Endothelial cell of umbilical vein (primary cell): ENCODE measurements at regions not wholly inside any gene's neighbourhood (a gene's known extent, or its start where the extent isn't known, plus 50 kb on each side); places are given as distances from the start of the nearest gene placed in this dataset.

Experiments
- BruUV-seq: library from RNA; stranded (reverse); fragments of 400-500 nt; replicated peaks from 2 replicates; lab custom pipeline; 2021; lab: Mats Ljungman, UMichigan
- CTCF ChIA-PET: fragments of 300-600, 350-600 bp; sonication (Branson Sonifier 250); formaldehyde crosslinking; loops from one replicate; lab custom pipeline; 2021; ENCODE audit warnings: antibody characterized with exemption, inconsistent platforms; lab: Charles Lee
- POLR2A ChIA-PET: fragments of 300-600, 350-600 bp; sonication (Branson Sonifier 250); formaldehyde crosslinking; loops from one replicate; lab custom pipeline; 2021; ENCODE audit warnings: antibody characterized with exemption, inconsistent platforms; lab: Charles Lee
- DNase-seq: peaks from one replicate; pipeline ENCODE4 v3.0.0-alpha.2; 2011; ENCODE audit warnings: low read depth, low spot score
- FAIRE-seq: peaks from 2 replicates; lab custom pipeline; 2011; peaks lifted over from hg19 to GRCh38; lab: Jason Lieb, UNC
- H2AFZ ChIP-seq: 2 replicates; pipeline ENCODE4 v1.6.0; 2012; ENCODE audit warnings: low read depth, low read length, control low read depth, inconsistent platforms
- H3K27ac ChIP-seq: 2 replicates; pipeline ENCODE4 v1.5.1; 2011; ENCODE audit warnings: low read depth, mild to moderate bottlenecking, control low read depth, low read length, moderate library complexity; ENCODE audit not compliant: insufficient read depth
- H3K27me3 ChIP-seq, 2 experiments: 2 replicates each; pipeline versions ENCODE4 v1.6.0 to v1.6.1; 2011; ENCODE audit warnings: low read length in 2 of 2, mixed read lengths in 1 of 2; ENCODE audit not compliant: control insufficient read depth in 2 of 2, insufficient read depth in 2 of 2
- H3K36me3 ChIP-seq, 2 experiments: 2 replicates in 1 of 2; 3 replicates in 1 of 2; pipeline ENCODE4 v1.5.1; 2011; ENCODE audit warnings: low read length in 2 of 2, mild to moderate bottlenecking in 1 of 2, moderate library complexity in 1 of 2; ENCODE audit not compliant: control insufficient read depth in 2 of 2, insufficient read depth in 2 of 2; ENCODE audit errors: extremely low read depth in 1 of 2
- H3K4me1 ChIP-seq: 3 replicates; pipeline ENCODE4 v1.5.1; 2011; ENCODE audit warnings: mild to moderate bottlenecking, low read length; ENCODE audit not compliant: control insufficient read depth, insufficient read depth; ENCODE audit errors: extremely low read depth
- H3K4me2 ChIP-seq: 2 replicates; pipeline ENCODE4 v1.6.1; 2011; ENCODE audit warnings: low read length, control low read depth, mixed read lengths; ENCODE audit not compliant: insufficient read depth
- H3K4me3 ChIP-seq, 3 experiments: fragments of 200-600 bp in 1 of 3; sonication (generic), shearing (Covaris generic) in 1 of 3; replicated peaks in 1 of 3; 2 replicates each; pipeline ENCODE4 v1.5.1; 2011 to 2016; ENCODE audit warnings: control low read depth in 3 of 3, low read length in 3 of 3, mild to moderate bottlenecking in 2 of 3, inconsistent platforms in 1 of 3, low read depth in 1 of 3, moderate library complexity in 1 of 3; ENCODE audit not compliant: insufficient read depth in 1 of 3
- H3K79me2 ChIP-seq: 2 replicates; pipeline ENCODE4 v1.6.0; 2012; ENCODE audit warnings: low read length, inconsistent platforms; ENCODE audit not compliant: control insufficient read depth, insufficient read depth
- H3K9ac ChIP-seq: replicated peaks from 2 replicates; pipeline ENCODE3; 2011; ENCODE audit warnings: low read length, control low read depth; ENCODE audit not compliant: insufficient read depth; ENCODE audit errors: extremely low read depth
- H3K9me1 ChIP-seq: replicated peaks from 3 replicates; pipeline ENCODE4 v1.6.0; 2011; ENCODE audit warnings: mild to moderate bottlenecking, low read length; ENCODE audit not compliant: control insufficient read depth, insufficient read depth; ENCODE audit errors: extremely low read depth
- H3K9me3 ChIP-seq: replicated peaks from 2 replicates; pipeline ENCODE4 v1.5.1; 2012; ENCODE audit warnings: low read length, inconsistent platforms; ENCODE audit not compliant: control insufficient read depth, insufficient read depth
- H4K20me1 ChIP-seq: replicated peaks from 2 replicates; pipeline ENCODE3; 2011; ENCODE audit warnings: mild to moderate bottlenecking, low read length; ENCODE audit not compliant: control insufficient read depth, insufficient read depth; ENCODE audit errors: extremely low read depth
- CTCF ChIP-seq, 2 donors: IDR thresholded peaks; 1 replicate in 1 of 2; 2 replicates in 1 of 2; pipeline ENCODE4 v1.5.1; 2011; ENCODE audit warnings: low read length in 2 of 2, mild to moderate bottlenecking in 2 of 2, moderate library complexity in 2 of 2, control low read depth in 1 of 2, inconsistent platforms in 1 of 2, low read depth in 1 of 2; ENCODE audit not compliant: insufficient read depth in 1 of 2; ENCODE audit errors: extremely low read depth in 1 of 2
- EZH2 ChIP-seq: IDR thresholded peaks from 2 replicates; pipeline ENCODE4 v1.6.1; 2012; ENCODE audit warnings: borderline replicate concordance, low read depth, mild to moderate bottlenecking, moderate library complexity, low read length, inconsistent platforms; ENCODE audit not compliant: severe bottlenecking
- FOS ChIP-seq: IDR thresholded peaks from 2 replicates; pipeline ENCODE4 v1.6.1; 2011; ENCODE audit warnings: mild to moderate bottlenecking, low read length, moderate library complexity, borderline replicate concordance; ENCODE audit not compliant: insufficient read depth
- GATA2 ChIP-seq: IDR thresholded peaks from 2 replicates; pipeline ENCODE4 v1.7.0; 2011; ENCODE audit warnings: low read depth, mild to moderate bottlenecking, moderate library complexity, mixed read lengths, low read length; ENCODE audit not compliant: insufficient read length, insufficient read depth
- JUN ChIP-seq: IDR thresholded peaks from 2 replicates; pipeline ENCODE4 v1.6.1; 2011; ENCODE audit warnings: borderline replicate concordance, low read depth; ENCODE audit not compliant: insufficient read length, insufficient read depth
- MYC ChIP-seq: IDR thresholded peaks from one replicate; pipeline ENCODE4 v1.6.1; 2011; ENCODE audit warnings: mild to moderate bottlenecking, low read depth, low read length
- POLR2A ChIP-seq: IDR thresholded peaks from 2 replicates; pipeline ENCODE4 v1.6.1; 2012; ENCODE audit warnings: low read depth, mild to moderate bottlenecking, control low read depth, low read length
- POLR2AphosphoS5 ChIP-seq: IDR thresholded peaks from 2 replicates; pipeline ENCODE4 v1.6.1; 2012; ENCODE audit warnings: low read depth, mild to moderate bottlenecking, control low read depth, low read length, moderate library complexity; ENCODE audit not compliant: insufficient read depth
- dilution Hi-C: fragments of 300-500 bp; cut with MboI; formaldehyde crosslinking; loops from one replicate; pipeline ENCODE4 v1.15.0; 2019; ENCODE audit warnings: low sequenced_read_pairs; ENCODE audit not compliant: extremely low pct_ligation_motif_present
- intact Hi-C: fragments of 100-400 bp; cut with micrococcal nuclease; formaldehyde crosslinking; loops from one replicate; pipeline ENCODE4 v1.10.0; 2022

- no TSS peak for BruUV-seq
- dilution Hi-C loops, result no loop called here
- Histone ChIP-seq H3K9me3 (peaks cover 5% of the 10 kb centered on the region), H2AFZ (no peak overlapping the region), H3K27me3 (no peaks in the 10 kb centered on the region), H3K27ac (no peak overlapping the region), H3K9me1 (no peaks in the 10 kb centered on the region), H3K4me1 (no peaks in the 10 kb centered on the region), H3K36me3 (no peaks in the 10 kb centered on the region), H3K9ac (no peak overlapping the region), H3K79me2 (no peaks in the 10 kb centered on the region), H3K4me2 (no peak overlapping the region), H3K4me3 (no peak overlapping the region), H4K20me1 (no peaks in the 10 kb centered on the region)
- intact Hi-C loops, result no loop called here
- FAIRE-seq (no peak), DNase-seq (no peak)
- no peak for TF ChIP-seq JUN
- TF ChIP-seq EZH2, result no peak
- ChIA-PET CTCF (no interaction called here), POLR2A (no interaction called here)
These were observed 838.6 kb downstream of the TRHDE start for GRCh38 chr12:73110816-73111215.

DNA sequence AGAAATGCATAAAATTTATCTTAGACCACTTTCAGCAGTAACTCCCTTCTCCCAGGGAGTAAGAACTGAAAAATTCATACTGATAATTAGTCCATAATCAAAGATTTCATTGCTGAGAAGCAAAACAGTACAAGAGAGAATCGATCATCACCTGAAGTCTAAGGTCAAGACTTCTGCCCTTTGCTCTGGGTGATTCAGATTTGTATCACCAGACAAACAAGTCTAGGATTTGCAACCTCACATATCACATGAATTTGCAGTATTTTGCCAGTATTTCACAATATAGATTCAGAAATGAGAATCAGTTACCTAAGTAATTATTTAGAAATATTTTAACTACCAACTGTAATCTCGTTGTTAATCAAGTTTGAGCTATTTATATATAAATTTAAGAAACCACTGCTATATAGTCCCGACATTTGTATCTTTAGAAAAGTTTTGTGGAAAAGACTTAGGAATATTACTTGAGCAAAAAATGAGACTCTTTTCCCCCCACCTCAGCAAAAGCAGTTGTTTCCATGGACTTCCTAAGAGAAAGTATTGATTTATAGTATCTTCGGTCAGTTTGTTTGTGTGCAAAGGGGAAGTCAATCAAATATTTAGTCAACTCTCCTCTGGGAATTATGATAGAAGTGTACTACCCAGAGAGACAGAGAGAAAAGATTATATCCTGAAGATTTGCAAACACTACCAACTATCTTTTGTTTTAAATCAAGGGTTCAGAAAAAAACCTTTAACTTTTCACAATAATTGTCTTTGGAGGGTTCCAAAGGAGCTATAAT is 840.1 kb downstream of the TRHDE start:
- ChIA-PET CTCF (no interaction called here), POLR2A (no interaction called here)
- no TSS peak for BruUV-seq
- intact Hi-C loops (no loop called here), dilution Hi-C loops (no loop called here)
- H3K4me1 ChIP-seq, result no peaks in the 10 kb centered on the region
- H3K9me3 ChIP-seq, result peaks cover 5% of the 10 kb centered on the region
- no peaks in the 10 kb centered on the region for H4K20me1 ChIP-seq
- no peak overlapping the region for H2AFZ ChIP-seq
- TF ChIP-seq EZH2, result no peak
- TF ChIP-seq FOS, result no peak
- TF ChIP-seq MYC, result no peak
- no peak for TF ChIP-seq POLR2A
- TF ChIP-seq GATA2, result no peak
- no peak for TF ChIP-seq CTCF (IDR thresholded peaks at IDR 0.05; ENCODE audit: extremely low read depth in 1 of 2, insufficient read depth in 1 of 2, low read depth in 1 of 2, low read length in 2 of 2)
- TF ChIP-seq JUN, result no peak
- TF ChIP-seq POLR2AphosphoS5, result no peak
- no peak for DNase-seq
- no peaks in the 10 kb centered on the region for H3K79me2 ChIP-seq
- H3K4me2 ChIP-seq, result no peak overlapping the region
- H3K27me3 ChIP-seq, result no peaks in the 10 kb centered on the region
- no peaks in the 10 kb centered on the region for H3K36me3 ChIP-seq
- no peak overlapping the region for H3K9ac ChIP-seq
- H3K9me1 ChIP-seq, result no peaks in the 10 kb centered on the region
- no peak overlapping the region for H3K4me3 ChIP-seq
- FAIRE-seq, result no peak
- H3K27ac ChIP-seq, result no peak overlapping the region
